Peyer's patch (tissue), 4 donors: ENCODE measurements at regions not wholly inside any gene's neighbourhood (a gene's known extent, or its start where the extent isn't known, plus 50 kb on each side); places are given as distances from the start of the nearest gene placed in this dataset.

Experiments used
- POLR2A ChIP-seq, 2 donors: fragments of 450-650 bp; IDR thresholded peaks; one replicate each; pipeline ENCODE4 v1.5.1; 2017; ENCODE audit warnings: antibody characterized with exemption in 2 of 2, mild to moderate bottlenecking in 2 of 2, moderate library complexity in 2 of 2
- TF ChIP-seq, protein P1 (sequence below), 6 experiments: fragments of 450-650 bp in 4 of 6; fragments of 200-600 bp in 2 of 6; sonication (generic) in 1 of 6; IDR thresholded peaks; one replicate each; pipeline ENCODE4 v1.5.1; 2017 to 2019; ENCODE audit warnings: antibody characterized with exemption in 6 of 6, mild to moderate bottlenecking in 3 of 6, moderate library complexity in 1 of 6

DNA sequence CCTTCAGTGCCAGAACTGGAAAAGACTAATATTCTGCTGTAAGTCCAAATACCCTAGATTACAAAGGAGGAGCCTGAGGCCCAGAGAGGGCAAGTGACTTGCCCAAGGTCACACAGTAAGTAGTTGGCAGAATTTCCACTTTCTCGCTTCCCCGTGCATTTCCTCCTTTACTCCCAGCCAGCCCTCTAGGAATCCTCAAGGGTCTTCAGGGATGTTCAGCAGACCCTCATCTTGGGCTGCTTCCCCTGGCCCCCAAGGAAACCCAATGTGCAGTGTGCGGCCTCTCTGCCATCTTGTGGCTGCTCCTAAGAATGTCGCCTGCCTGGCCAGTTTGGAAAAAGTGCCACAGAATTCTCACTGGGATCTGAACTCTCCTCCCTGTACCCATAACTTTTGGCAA, 217.7 kb upstream of the LRFN2 start:
- TF ChIP-seq, protein P1, sequence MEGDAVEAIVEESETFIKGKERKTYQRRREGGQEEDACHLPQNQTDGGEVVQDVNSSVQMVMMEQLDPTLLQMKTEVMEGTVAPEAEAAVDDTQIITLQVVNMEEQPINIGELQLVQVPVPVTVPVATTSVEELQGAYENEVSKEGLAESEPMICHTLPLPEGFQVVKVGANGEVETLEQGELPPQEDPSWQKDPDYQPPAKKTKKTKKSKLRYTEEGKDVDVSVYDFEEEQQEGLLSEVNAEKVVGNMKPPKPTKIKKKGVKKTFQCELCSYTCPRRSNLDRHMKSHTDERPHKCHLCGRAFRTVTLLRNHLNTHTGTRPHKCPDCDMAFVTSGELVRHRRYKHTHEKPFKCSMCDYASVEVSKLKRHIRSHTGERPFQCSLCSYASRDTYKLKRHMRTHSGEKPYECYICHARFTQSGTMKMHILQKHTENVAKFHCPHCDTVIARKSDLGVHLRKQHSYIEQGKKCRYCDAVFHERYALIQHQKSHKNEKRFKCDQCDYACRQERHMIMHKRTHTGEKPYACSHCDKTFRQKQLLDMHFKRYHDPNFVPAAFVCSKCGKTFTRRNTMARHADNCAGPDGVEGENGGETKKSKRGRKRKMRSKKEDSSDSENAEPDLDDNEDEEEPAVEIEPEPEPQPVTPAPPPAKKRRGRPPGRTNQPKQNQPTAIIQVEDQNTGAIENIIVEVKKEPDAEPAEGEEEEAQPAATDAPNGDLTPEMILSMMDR (IDR thresholded peaks at IDR 0.05), result no peak
- TF ChIP-seq POLR2A (IDR thresholded peaks at IDR 0.05), result no peak
